Hepatocyte (in vitro differentiated cells): ENCODE measurements at regions not wholly inside any gene's neighbourhood (a gene's known extent, or its start where the extent isn't known, plus 50 kb on each side); places are given as distances from the start of the nearest gene placed in this dataset.

ENCODE experiments used
- DNase-seq: peaks from one replicate; pipeline ENCODE4 v3.0.0-alpha.2; 2016; ENCODE audit warnings: low spot score
- H2AFZ ChIP-seq: fragments of 200-600 bp; sonication (generic); 2 replicates; pipeline ENCODE4 v1.6.0; 2016; ENCODE audit warnings: antibody characterized with exemption, mild to moderate bottlenecking
- H3K27ac ChIP-seq: fragments of 200-600 bp; sonication (generic); 2 replicates; pipeline ENCODE4 v1.5.1; 2016; ENCODE audit warnings: mild to moderate bottlenecking
- H3K27me3 ChIP-seq: fragments of 200-600 bp; sonication (generic); 2 replicates; pipeline ENCODE4 v1.6.1; 2016
- H3K36me3 ChIP-seq: fragments of 200-600 bp; sonication (generic); replicated peaks from 2 replicates; pipeline ENCODE4 v1.5.1; 2016; ENCODE audit warnings: low read depth; ENCODE audit not compliant: insufficient read depth
- H3K4me1 ChIP-seq: fragments of 200-600 bp; sonication (generic); 2 replicates; pipeline ENCODE4 v1.5.1; 2016; ENCODE audit warnings: mild to moderate bottlenecking, moderate library complexity; ENCODE audit not compliant: insufficient read depth
- H3K4me2 ChIP-seq: fragments of 200-600 bp; sonication (generic); 2 replicates; pipeline ENCODE4 v1.6.0; 2016
- H3K4me3 ChIP-seq: fragments of 200-600 bp; sonication (generic); 2 replicates; pipeline ENCODE4 v1.5.1; 2016; ENCODE audit warnings: mild to moderate bottlenecking
- H3K79me2 ChIP-seq: fragments of 200-600 bp; sonication (generic); 2 replicates; pipeline ENCODE4 v1.6.0; 2017; ENCODE audit warnings: mild to moderate bottlenecking
- H3K9me2 ChIP-seq: fragments of 200-600 bp; sonication (generic); replicated peaks from 2 replicates; pipeline ENCODE4 v1.6.0; 2017; ENCODE audit warnings: mild to moderate bottlenecking; ENCODE audit not compliant: insufficient read depth
- H3K9me3 ChIP-seq: fragments of 200-600 bp; sonication (generic); 2 replicates; pipeline ENCODE4 v1.5.1; 2016; ENCODE audit warnings: low read depth, mild to moderate bottlenecking
- H4K20me1 ChIP-seq: fragments of 200-600 bp; sonication (generic); 2 replicates; pipeline ENCODE4 v1.6.0; 2016; ENCODE audit warnings: mild to moderate bottlenecking; ENCODE audit not compliant: insufficient read depth, poor library complexity, severe bottlenecking
- EZH2 ChIP-seq: fragments of 200-600 bp; sonication (generic); IDR thresholded peaks from 2 replicates; pipeline ENCODE4 v1.6.1; 2016; ENCODE audit warnings: antibody characterized with exemption, mild to moderate bottlenecking, borderline replicate concordance
- EZH2phosphoT487 ChIP-seq: fragments of 200-600 bp; sonication (generic); IDR thresholded peaks from one replicate; pipeline ENCODE4 v1.6.1; 2018; ENCODE audit warnings: antibody characterized with exemption, mild to moderate bottlenecking, low read depth, moderate library complexity; ENCODE audit not compliant: unreplicated experiment, severe bottlenecking
- WGBS: methylation state at CpG from one replicate; pipeline ENCODE4 v1.1.6; 2016; ENCODE audit warnings: low lambda C conversion rate; ENCODE audit errors: missing lambda C conversion rate; 5-methylcytosine and 5-hydroxymethylcytosine counted together
- TF ChIP-seq, protein P1 (sequence below): fragments of 200-600 bp; sonication (generic); IDR thresholded peaks from 2 replicates; pipeline ENCODE4 v1.5.1; 2016; ENCODE audit warnings: antibody characterized with exemption, mild to moderate bottlenecking; ENCODE audit not compliant: poor library complexity

DNA sequence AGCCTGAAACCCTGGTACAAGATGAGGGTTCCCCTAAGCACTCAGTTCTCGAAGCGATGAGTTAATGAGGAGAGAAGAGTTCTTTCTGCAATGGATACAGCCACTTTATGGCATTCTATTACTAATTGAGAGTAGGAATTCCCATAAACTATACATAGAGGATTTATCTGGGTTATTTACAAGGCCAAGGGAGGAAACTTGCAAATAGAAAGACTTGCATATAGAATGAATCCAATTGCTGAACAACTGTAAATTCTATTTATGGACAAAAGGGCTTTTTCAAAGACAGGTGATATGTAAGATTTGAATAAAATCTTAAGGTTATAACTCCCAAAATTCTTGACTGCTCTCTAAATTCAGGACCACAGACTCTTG lies 182.2 kb downstream of the PPARGC1A start:
- no peaks in the 10 kb centered on the region for H3K36me3 ChIP-seq
- 67% methylated on average over 2 of the region's 2 CpGs for WGBS

DNA sequence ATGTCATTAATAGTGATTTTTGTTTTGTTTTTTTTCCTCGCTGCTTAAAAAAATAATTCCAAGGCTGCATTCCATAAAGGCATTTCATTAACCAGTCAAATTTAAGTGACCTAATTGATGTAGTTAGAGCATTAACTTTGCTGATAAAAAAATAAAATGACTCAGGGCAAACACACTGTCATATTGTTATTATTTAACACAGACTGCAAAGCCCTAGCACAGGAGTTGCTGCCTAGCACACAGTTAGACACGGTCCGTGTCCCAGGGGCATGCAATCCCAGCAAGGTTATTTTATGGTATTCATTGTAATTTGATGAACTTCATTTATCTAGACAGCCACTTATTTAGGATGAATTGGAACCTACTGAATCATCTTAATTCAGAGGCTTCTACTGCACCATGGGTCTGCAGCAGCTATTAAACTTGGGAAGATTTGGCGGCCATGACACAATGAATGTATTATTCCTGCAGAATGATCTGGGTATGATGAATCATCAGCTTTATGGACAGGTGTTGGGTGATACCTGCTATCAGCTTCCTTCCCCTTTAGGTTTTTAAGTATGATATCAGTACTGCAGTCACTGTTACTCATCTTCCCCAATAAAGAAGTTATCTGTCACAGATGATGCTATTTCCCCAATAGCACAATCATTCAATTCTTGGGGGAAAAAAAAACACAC lies 182.7 kb downstream of the PPARGC1A start:
- 81% methylated on average over 4 of the region's 4 CpGs for WGBS

More for the DNA sequence above, 182.2 kb downstream of the PPARGC1A start:
- TF ChIP-seq, protein P1, sequence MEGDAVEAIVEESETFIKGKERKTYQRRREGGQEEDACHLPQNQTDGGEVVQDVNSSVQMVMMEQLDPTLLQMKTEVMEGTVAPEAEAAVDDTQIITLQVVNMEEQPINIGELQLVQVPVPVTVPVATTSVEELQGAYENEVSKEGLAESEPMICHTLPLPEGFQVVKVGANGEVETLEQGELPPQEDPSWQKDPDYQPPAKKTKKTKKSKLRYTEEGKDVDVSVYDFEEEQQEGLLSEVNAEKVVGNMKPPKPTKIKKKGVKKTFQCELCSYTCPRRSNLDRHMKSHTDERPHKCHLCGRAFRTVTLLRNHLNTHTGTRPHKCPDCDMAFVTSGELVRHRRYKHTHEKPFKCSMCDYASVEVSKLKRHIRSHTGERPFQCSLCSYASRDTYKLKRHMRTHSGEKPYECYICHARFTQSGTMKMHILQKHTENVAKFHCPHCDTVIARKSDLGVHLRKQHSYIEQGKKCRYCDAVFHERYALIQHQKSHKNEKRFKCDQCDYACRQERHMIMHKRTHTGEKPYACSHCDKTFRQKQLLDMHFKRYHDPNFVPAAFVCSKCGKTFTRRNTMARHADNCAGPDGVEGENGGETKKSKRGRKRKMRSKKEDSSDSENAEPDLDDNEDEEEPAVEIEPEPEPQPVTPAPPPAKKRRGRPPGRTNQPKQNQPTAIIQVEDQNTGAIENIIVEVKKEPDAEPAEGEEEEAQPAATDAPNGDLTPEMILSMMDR = no peak
- no peak for TF ChIP-seq EZH2phosphoT487
- TF ChIP-seq EZH2 = no peak
- H3K27ac ChIP-seq = no peak overlapping the region
- no peaks in the 10 kb centered on the region for H3K4me1 ChIP-seq
- H3K4me3 ChIP-seq = no peak overlapping the region
- no peak overlapping the region for H3K4me2 ChIP-seq
- H3K9me2 ChIP-seq = no peaks in the 10 kb centered on the region
- H3K27me3 ChIP-seq = no peaks in the 10 kb centered on the region
- no peak for DNase-seq
- H2AFZ ChIP-seq = no peak overlapping the region
- no peaks in the 10 kb centered on the region for H3K79me2 ChIP-seq
- no peaks in the 10 kb centered on the region for H4K20me1 ChIP-seq
- no peaks in the 10 kb centered on the region for H3K9me3 ChIP-seq

DNA sequence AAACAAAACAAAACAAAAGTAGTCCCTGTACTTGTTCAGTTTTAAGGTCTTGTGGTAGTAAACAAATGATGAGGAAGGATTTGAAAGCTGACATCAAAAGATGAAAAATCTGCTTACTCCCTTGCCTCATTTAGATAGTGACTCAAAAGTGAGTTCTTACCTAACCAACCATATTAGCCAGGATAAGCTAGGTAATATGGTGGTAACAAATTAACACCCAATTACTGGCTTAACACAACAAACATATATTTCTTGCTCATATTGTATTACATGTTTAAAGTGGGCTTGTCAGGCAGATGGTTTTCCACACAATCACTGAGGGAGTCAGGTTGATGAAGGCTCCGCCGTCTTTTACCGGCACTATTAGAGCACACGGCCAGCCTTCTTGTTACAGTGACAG lies 189.7 kb downstream of the PPARGC1A start:
- no peak for DNase-seq
- Histone ChIP-seq H3K9me2 (no peaks in the 10 kb centered on the region), H3K36me3 (no peaks in the 10 kb centered on the region), H3K27ac (no peak overlapping the region), H2AFZ (no peak overlapping the region), H3K9me3 (no peaks in the 10 kb centered on the region), H4K20me1 (no peaks in the 10 kb centered on the region), H3K4me1 (no peaks in the 10 kb centered on the region), H3K79me2 (no peaks in the 10 kb centered on the region), H3K4me3 (no peak overlapping the region), H3K4me2 (no peak overlapping the region), H3K27me3 (no peaks in the 10 kb centered on the region)
- TF ChIP-seq, protein P1 = no peak
- TF ChIP-seq EZH2 = no peak
- no peak for TF ChIP-seq EZH2phosphoT487
- WGBS = 91% methylated on average over 4 of the region's 4 CpGs

More for the DNA sequence above, 182.7 kb downstream of the PPARGC1A start:
- DNase-seq = no peak
- Histone ChIP-seq H3K4me1 (no peaks in the 10 kb centered on the region), H3K9me2 (no peaks in the 10 kb centered on the region), H3K27ac (no peak overlapping the region), H3K9me3 (no peaks in the 10 kb centered on the region), H4K20me1 (no peaks in the 10 kb centered on the region), H3K27me3 (no peaks in the 10 kb centered on the region), H3K4me2 (no peak overlapping the region), H3K36me3 (no peaks in the 10 kb centered on the region), H3K79me2 (no peaks in the 10 kb centered on the region), H2AFZ (no peak overlapping the region), H3K4me3 (no peak overlapping the region)
- TF ChIP-seq EZH2phosphoT487 (no peak), EZH2 (no peak)
- TF ChIP-seq, protein P1 = no peak
